Lung (tissue), 11 donors: ENCODE measurements at regions not wholly inside any gene's neighbourhood (a gene's known extent, or its start where the extent isn't known, plus 50 kb on each side); places are given as distances from the start of the nearest gene placed in this dataset.
A peak's percentile ranks its signal among the peaks of the same experiment; 100 is the strongest.

Experiments
- ATAC-seq: fragments of 200-7000 bp; cut with Tn5 transposase; one replicate; pipeline ENCODE4 v1.9.1; 2020; ENCODE audit warnings: moderate number of reproducible peaks; ENCODE audit not compliant: insufficient read depth, low FRiP score
- DNase-seq, 3 donors: peaks; one replicate each; pipeline ENCODE4 v3.0.0-alpha.2; 2013 to 2017
- H3K27ac ChIP-seq, 2 donors: one replicate each; pipeline ENCODE4 v1.5.1; 2013; ENCODE audit warnings: mild to moderate bottlenecking in 2 of 2, moderate library complexity in 2 of 2, control low read depth in 1 of 2, inconsistent platforms in 1 of 2, low read depth in 1 of 2, low read length in 1 of 2
- H3K27me3 ChIP-seq, 3 donors: one replicate each; pipeline ENCODE4 v1.5.1; 2013; ENCODE audit warnings: low read length in 2 of 3; ENCODE audit not compliant: control insufficient read depth in 3 of 3, insufficient read depth in 3 of 3
- H3K36me3 ChIP-seq, 4 donors: one replicate each; pipeline ENCODE4 v1.5.1; 2013; ENCODE audit warnings: low read length in 4 of 4, mild to moderate bottlenecking in 1 of 4, moderate library complexity in 1 of 4; ENCODE audit not compliant: control insufficient read depth in 4 of 4, insufficient read depth in 4 of 4
- H3K4me1 ChIP-seq, 5 donors: one replicate each; pipeline ENCODE4 v1.5.1; 2013; ENCODE audit warnings: low read length in 5 of 5, mild to moderate bottlenecking in 2 of 5, moderate library complexity in 1 of 5; ENCODE audit not compliant: control insufficient read depth in 5 of 5, insufficient read depth in 5 of 5
- H3K4me3 ChIP-seq: one replicate; pipeline ENCODE4 v1.5.1; 2013; ENCODE audit warnings: mild to moderate bottlenecking, control low read depth, moderate library complexity
- H3K9ac ChIP-seq, 2 donors: one replicate each; pipeline ENCODE4 v1.5.1; 2013; ENCODE audit warnings: low read length in 2 of 2, control low read depth in 1 of 2; ENCODE audit not compliant: insufficient read depth in 1 of 2
- H3K9me3 ChIP-seq, 4 donors: one replicate each; pipeline ENCODE4 v1.5.1; 2013; ENCODE audit warnings: low read length in 3 of 4, mild to moderate bottlenecking in 1 of 4, moderate library complexity in 1 of 4; ENCODE audit not compliant: control insufficient read depth in 4 of 4, insufficient read depth in 3 of 4
- WGBS, 2 donors: extraction: QIAGEN DNeasy Blood & Tissue Kit; methylation state at CpG; one replicate each; pipeline ENCODE4 v1.1.7; 2013; 5-methylcytosine and 5-hydroxymethylcytosine counted together
- TF ChIP-seq, protein P1 (sequence below): IDR thresholded peaks from 2 replicates; pipeline ENCODE4 v1.5.1; 2012; ENCODE audit warnings: mild to moderate bottlenecking; ENCODE audit errors: control extremely low read depth, extremely low read depth
- donor health status: control.
- donor health status: control.
- donor health status: Bipolar disorder and iron deficiency.
- donor health status: healthy.
- donor health status: DM: yes; HTN: yes; CAD: no.

DNA sequence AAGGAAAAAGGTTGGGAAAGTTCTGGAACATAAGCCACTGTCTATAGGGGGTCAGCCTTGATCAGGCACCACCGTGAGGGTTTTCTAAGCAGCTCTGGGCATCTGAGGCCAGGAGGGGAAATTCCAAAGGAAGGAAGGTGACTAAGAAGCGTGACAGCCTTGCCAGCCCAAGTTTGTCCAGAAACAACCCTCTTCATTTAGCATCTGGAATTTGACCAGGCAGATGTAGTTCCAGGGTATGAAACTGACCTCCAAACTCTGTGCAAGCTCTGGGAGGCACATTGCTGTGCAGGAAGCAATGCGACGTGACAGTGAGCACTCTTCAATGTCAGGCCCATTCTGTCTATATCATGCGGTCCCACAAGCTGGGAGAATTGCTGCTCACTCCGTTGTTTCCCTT is 85.4 kb upstream of the TPM1 start:
- TF ChIP-seq, protein P1, sequence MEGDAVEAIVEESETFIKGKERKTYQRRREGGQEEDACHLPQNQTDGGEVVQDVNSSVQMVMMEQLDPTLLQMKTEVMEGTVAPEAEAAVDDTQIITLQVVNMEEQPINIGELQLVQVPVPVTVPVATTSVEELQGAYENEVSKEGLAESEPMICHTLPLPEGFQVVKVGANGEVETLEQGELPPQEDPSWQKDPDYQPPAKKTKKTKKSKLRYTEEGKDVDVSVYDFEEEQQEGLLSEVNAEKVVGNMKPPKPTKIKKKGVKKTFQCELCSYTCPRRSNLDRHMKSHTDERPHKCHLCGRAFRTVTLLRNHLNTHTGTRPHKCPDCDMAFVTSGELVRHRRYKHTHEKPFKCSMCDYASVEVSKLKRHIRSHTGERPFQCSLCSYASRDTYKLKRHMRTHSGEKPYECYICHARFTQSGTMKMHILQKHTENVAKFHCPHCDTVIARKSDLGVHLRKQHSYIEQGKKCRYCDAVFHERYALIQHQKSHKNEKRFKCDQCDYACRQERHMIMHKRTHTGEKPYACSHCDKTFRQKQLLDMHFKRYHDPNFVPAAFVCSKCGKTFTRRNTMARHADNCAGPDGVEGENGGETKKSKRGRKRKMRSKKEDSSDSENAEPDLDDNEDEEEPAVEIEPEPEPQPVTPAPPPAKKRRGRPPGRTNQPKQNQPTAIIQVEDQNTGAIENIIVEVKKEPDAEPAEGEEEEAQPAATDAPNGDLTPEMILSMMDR = no peak

DNA sequence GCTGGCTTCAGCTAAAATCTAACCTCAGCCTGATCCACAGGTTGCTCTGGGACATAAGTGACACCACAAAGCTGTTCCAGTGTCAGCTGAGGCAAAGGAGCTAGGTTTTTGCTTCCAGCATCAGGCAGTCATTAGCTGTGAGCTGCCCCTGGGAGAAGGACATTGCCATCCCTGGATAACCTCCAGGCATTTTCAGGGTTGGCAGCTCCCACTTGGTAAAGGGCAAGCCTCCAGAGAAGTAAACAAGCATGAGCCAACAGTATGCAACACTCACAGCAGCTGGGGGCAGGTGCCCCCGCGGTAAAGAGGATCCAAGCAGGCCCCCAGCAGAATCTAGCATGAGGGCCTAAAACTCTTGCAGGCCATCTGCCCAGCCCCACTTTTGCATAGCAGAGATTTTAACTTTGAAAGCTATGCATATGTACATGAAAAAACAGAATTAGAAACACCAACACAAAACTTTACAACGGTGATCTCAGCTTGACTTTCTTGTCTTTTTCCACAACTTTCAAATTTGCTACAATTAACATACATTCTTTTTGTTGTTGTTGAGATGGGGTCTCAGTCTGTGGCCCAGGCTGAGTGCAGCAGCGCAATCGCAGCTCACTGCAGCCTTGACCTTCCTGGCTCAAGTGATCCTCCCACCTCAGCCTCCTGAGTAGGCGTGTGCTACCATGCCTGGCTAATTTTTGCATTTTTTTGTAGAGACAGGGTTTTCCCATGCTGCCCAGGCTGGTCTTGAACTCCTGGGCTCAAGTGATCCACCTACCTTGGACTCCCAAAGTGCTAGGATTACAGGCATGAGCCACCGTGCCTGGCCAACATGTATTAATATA is 83.8 kb upstream of the TPM1 start:
- no peak overlapping the region for H3K4me3 ChIP-seq
- peaks cover 0 to 4% (median 0%) of the 10 kb centered on the region in 3 donors for H3K27me3 ChIP-seq
- H3K4me1 ChIP-seq = peaks cover 0 to 4% (median 2%) of the 10 kb centered on the region in 5 donors
- WGBS, 2 donors = 78 to 81% methylated on average over 7 of the region's 7 CpGs
- H3K27ac ChIP-seq = peak overlapping the region in 1 of 2 donors; percentile 51
- no peak for DNase-seq
- no peak overlapping the region for H3K9ac ChIP-seq
- H3K36me3 ChIP-seq = no peaks in the 10 kb centered on the region
- ATAC-seq = no peak
- TF ChIP-seq, protein P1 = no peak
- H3K9me3 ChIP-seq = no peaks in the 10 kb centered on the region

More for the DNA sequence above, 85.4 kb upstream of the TPM1 start:
- H3K4me1 ChIP-seq = peaks cover 0 to 4% (median 2%) of the 10 kb centered on the region in 5 donors
- no peaks in the 10 kb centered on the region for H3K9me3 ChIP-seq
- H3K4me3 ChIP-seq = no peak overlapping the region
- H3K9ac ChIP-seq = no peak overlapping the region
- no peak for ATAC-seq
- H3K27ac ChIP-seq = peak overlapping the region in 1 of 2 donors; percentile 5
- 59 to 66% methylated on average over 6 of the region's 6 CpGs for WGBS, 2 donors
- no peak for DNase-seq
- no peaks in the 10 kb centered on the region for H3K36me3 ChIP-seq
- H3K27me3 ChIP-seq = peaks cover 0 to 15% (median 6%) of the 10 kb centered on the region in 3 donors

DNA sequence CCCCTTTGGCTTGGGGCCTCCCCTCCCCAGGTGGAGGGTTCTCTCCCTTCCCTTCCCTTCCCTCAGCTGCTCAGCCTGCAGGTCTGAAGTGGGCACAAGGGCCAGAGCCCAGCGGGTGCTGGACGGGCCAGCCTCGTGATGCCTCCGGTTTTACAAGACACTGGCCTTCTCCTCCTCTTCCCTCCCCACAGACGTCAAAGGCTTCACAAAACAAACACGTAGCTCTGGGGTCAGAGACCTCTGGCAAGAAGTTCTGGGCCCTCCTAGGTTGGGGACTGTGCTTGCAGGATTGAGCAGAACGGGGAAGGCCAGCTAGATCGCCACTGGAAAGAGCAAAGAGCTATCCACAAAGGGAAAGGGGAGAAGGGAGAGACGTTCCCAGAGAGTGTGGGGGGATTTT is 81.4 kb upstream of the TPM1 start:
- WGBS, 2 donors = 80 to 89% methylated on average over 9 of the region's 9 CpGs
- no peaks in the 10 kb centered on the region for H3K9me3 ChIP-seq
- TF ChIP-seq, protein P1 = no peak
- H3K27ac ChIP-seq = no peak overlapping the region
- DNase-seq (no peak), ATAC-seq (no peak)
- H3K4me3 ChIP-seq = no peak overlapping the region
- no peaks in the 10 kb centered on the region for H3K36me3 ChIP-seq
- no peaks in the 10 kb centered on the region for H3K27me3 ChIP-seq
- H3K4me1 ChIP-seq = peaks cover 0 to 4% (median 2%) of the 10 kb centered on the region in 5 donors
- no peak overlapping the region for H3K9ac ChIP-seq
